ENCODE measurements at regions not wholly inside any gene's neighbourhood (a gene's known extent, or its start where the extent isn't known, plus 50 kb on each side); places are given as distances from the start of the nearest gene placed in this dataset.

- Histone ChIP-seq H3K27ac (ENCODE audit: low read depth in 2 of 2, low read length in 1 of 2) (no peak overlapping the region), H4K20me1 (ENCODE audit: insufficient read depth) (no peaks in the 10 kb centered on the region), H3K4me2 (no peak overlapping the region), H3K36me3 (replicated peaks in 1 of 2; ENCODE audit: control insufficient read depth in 1 of 2, insufficient read depth in 2 of 2, low read length in 1 of 2) (no peaks in the 10 kb centered on the region), H3K79me2 (ENCODE audit: insufficient read depth) (no peaks in the 10 kb centered on the region), H3K9me2 (0 out of 2 replicates have a peak, but pooled peaks cover 3% of the 10 kb centered on the region), H3K4me3 (ENCODE audit: low read depth in 2 of 2, low read length in 1 of 2) (no peak overlapping the region), H3K9ac (no peak overlapping the region), H3F3A (replicated peaks; ENCODE audit: insufficient read depth) (no peaks in the 10 kb centered on the region), H2AFZ (ENCODE audit: low read depth) (no peak overlapping the region), H3K27me3 (ENCODE audit: insufficient read depth) (no peaks in the 10 kb centered on the region), H3K4me1 (ENCODE audit: control insufficient read depth in 1 of 2, insufficient read depth in 2 of 2, low read depth in 1 of 2, low read length in 1 of 2) (no peaks in the 10 kb centered on the region), H3K9me3 (no peaks in the 10 kb centered on the region)
- CTCF ChIA-PET, result interaction anchor here (1.0 to 1.2 kb wide), 2 partner anchors 19 to 605 kb away, joined by 3 read pairs; no protein-coding TSS in a partner anchor
- POLR2A ChIA-PET, result no interaction called here
- no peak for DNase-seq
- TF ChIP-seq REST (IDR thresholded peaks at IDR 0.05; ENCODE audit: low read depth, low read length), result no peak
These were observed 295.9 kb upstream of the CRIM1 start for GRCh38 chr2:36059691-36060090.

- Histone ChIP-seq H3K27me3 (ENCODE audit: insufficient read depth) (no peaks in the 10 kb centered on the region), H3K9ac (no peak overlapping the region), H3K36me3 (replicated peaks in 1 of 2; ENCODE audit: control insufficient read depth in 1 of 2, insufficient read depth in 2 of 2, low read length in 1 of 2) (no peaks in the 10 kb centered on the region), H4K20me1 (ENCODE audit: insufficient read depth) (no peaks in the 10 kb centered on the region), H3K9me3 (no peaks in the 10 kb centered on the region), H3K79me2 (ENCODE audit: insufficient read depth) (no peaks in the 10 kb centered on the region), H3K4me1 (ENCODE audit: control insufficient read depth in 1 of 2, insufficient read depth in 2 of 2, low read depth in 1 of 2, low read length in 1 of 2) (no peaks in the 10 kb centered on the region), H3K4me3 (ENCODE audit: low read depth in 2 of 2, low read length in 1 of 2) (no peak overlapping the region), H3F3A (replicated peaks; ENCODE audit: insufficient read depth) (no peaks in the 10 kb centered on the region), H3K27ac (ENCODE audit: low read depth in 2 of 2, low read length in 1 of 2) (no peak overlapping the region), H2AFZ (ENCODE audit: low read depth) (no peak overlapping the region), H3K4me2 (no peak overlapping the region), H3K9me2 (0 out of 2 replicates have a peak, but pooled peaks cover 3% of the 10 kb centered on the region)
- no peak for DNase-seq
- POLR2A ChIA-PET, result no interaction called here
- TF ChIP-seq MEF2A (IDR thresholded peaks at IDR 0.05; ENCODE audit: borderline replicate concordance, low read depth), result no peak
- TF ChIP-seq EP300 (IDR thresholded peaks at IDR 0.05; ENCODE audit: borderline replicate concordance in 1 of 2, low read depth in 1 of 2, low read length in 1 of 2), result no peak
- no peak for TF ChIP-seq ELF1 (IDR thresholded peaks at IDR 0.05)
- TF ChIP-seq CTCF (IDR thresholded peaks at IDR 0.05), result no peak
- no peak for TF ChIP-seq TAF1 (IDR thresholded peaks at IDR 0.05; ENCODE audit: borderline replicate concordance, low read depth, low read length)
- TF ChIP-seq SIN3A (IDR thresholded peaks at IDR 0.05; ENCODE audit: borderline replicate concordance, low read depth, low read length), result no peak
- TF ChIP-seq PBX3 (IDR thresholded peaks at IDR 0.05), result no peak
- TF ChIP-seq MXI1 (IDR thresholded peaks at IDR 0.05; ENCODE audit: low read depth, low read length), result no peak
- TF ChIP-seq GATA2 (CRISPR knock-in tag; IDR thresholded peaks at IDR 0.05), result no peak
- TF ChIP-seq REST (IDR thresholded peaks at IDR 0.05; ENCODE audit: low read depth, low read length), result no peak
- TF ChIP-seq SMC3 (IDR thresholded peaks at IDR 0.05; ENCODE audit: low read depth, low read length), result no peak
- no peak for TF ChIP-seq JUND (IDR thresholded peaks at IDR 0.05)
- TF ChIP-seq IRF3 (IDR thresholded peaks at IDR 0.05; ENCODE audit: low read depth, low read length), result no peak
- no peak for TF ChIP-seq TEAD4 (IDR thresholded peaks at IDR 0.05; ENCODE audit: borderline replicate concordance, insufficient read depth)
- TF ChIP-seq FOSL2 (IDR thresholded peaks at IDR 0.05; ENCODE audit: borderline replicate concordance, low read depth), result no peak
- 2% methylated on average over 2 of the region's 2 CpGs for WGBS (ENCODE audit: low lambda C conversion rate)
- CTCF ChIA-PET, result interaction anchor here (1.2 kb wide), 1 partner anchor 18 kb away, joined by 3 read pairs; no protein-coding TSS in a partner anchor
These were observed 296.6 kb upstream of the CRIM1 start for GRCh38 chr2:36058953-36059352.

Data from SK-N-SH (cell line).